ENCODE measurements at regions not wholly inside any gene's neighbourhood (a gene's known extent, or its start where the extent isn't known, plus 50 kb on each side); places are given as distances from the start of the nearest gene placed in this dataset.

GRCh38 chr1:98480271-98480670 lies 181.2 kb upstream of the SNX7 start:
- no peak for DNase-seq (ENCODE audit: low spot score)

GRCh38 chr1:98478121-98478520 lies 183.4 kb upstream of the SNX7 start:
- DNase-seq (ENCODE audit: low spot score), result no peak

- no peak for DNase-seq (ENCODE audit: low spot score)
Measured at GRCh38 chr1:98472878-98473277, 188.6 kb upstream of the SNX7 start.

- no peak for DNase-seq (ENCODE audit: low spot score)
Measured at GRCh38 chr1:98471633-98472032, 189.9 kb upstream of the SNX7 start.

DNA sequence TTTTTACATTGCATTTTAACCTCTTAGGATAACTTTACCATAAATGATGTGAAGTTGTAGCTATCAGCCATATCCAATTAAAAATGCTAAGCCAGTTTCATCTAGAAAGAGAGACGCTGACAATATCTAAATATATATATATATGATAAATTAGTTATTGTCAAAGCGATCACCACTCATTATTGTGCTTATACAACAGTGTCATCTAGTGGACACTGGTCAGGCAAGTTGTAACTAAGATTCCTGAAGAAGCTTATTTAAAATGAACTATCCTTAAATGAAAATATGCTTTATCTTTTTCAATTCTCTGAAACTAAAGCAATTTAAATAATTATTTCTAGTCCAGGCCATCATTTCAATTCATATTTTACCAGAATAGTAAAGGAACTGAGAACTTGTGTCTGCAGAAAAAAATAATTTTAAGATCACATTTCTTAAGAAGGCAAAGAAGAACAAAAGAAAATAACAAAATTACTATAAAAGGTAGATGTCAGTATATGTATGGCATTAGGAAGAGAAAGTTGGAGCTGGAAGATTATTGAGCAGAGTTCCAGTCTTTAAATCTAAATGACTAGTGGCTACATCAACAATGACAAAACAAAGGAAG lies 193.3 kb upstream of the SNX7 start:
- peak; percentile 52 for DNase-seq (ENCODE audit: low spot score)

DNA sequence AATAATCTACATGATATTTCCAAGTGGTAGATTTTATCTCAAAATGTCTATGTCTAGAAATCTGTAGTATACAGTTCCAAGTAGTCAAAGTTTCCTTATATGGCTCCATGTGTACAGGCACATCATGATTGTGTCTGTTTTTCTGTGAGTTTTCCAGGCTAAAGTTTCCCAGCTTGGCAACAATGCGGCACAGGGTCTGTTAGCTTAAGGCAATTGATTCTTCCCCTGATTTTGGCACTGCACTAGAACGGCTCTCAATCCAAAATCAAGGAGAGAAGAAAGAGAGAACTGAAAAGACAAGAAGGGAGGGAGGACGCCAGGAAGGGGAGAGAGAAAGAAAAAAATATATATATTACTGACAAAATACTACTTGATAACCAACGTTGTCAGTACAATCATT lies 193.9 kb upstream of the SNX7 start:
- DNase-seq (ENCODE audit: low spot score), result no peak

GRCh38 chr1:98467122-98467521 lies 194.4 kb upstream of the SNX7 start:
- no peak for DNase-seq (ENCODE audit: low spot score)

- DNase-seq (ENCODE audit: low spot score), result no peak
Measured at GRCh38 chr1:98461873-98462385, 199.6 kb upstream of the SNX7 start.

- DNase-seq (ENCODE audit: low spot score), result no peak
Measured at GRCh38 chr1:98460136-98460535, 201.4 kb upstream of the SNX7 start.

GRCh38 chr1:98459486-98459870 lies 202.0 kb upstream of the SNX7 start:
- DNase-seq (ENCODE audit: low spot score), result no peak

DNA sequence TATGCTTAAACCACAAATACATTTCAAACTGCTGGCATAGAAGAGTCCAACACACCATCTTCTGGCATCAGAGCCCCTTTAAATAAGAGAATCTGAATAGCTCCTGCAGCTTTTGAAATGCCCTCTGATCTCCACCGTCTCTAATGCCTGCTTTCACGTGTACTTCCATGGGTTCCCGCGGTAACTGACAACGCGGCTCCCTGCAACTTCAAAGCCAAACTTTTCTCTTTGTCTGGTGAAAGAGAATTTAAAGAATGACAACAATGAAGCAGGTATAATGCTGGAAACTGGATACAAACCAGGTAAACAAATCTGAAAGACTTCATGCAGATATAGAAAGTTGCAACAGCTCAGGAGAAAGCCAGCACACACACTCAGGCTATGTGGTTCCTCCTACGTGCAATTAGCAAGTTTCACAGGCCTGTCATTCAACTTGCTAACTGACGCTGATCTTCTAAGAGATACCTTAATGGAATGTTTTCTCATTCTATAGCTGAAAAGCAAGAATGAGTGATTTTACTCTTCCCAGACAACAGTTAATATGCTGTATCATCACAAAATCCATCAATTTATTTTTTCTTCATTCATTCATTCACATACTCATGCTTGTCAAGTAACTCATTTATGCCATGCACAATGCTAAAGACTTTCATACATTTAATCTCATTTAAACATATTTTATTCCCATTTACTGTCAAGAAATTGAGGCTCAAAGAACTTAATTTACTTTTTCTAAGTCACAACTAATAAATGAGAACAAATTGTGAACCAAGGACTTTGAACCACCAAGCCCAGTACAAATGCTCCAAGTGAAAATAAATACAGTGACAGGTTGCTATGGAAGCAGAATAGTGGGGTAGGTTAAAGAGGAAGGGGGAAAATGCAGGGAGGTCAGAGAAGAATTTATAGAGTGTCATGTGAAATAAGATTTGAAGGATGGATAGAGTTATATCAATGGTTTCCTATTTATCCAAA lies 202.7 kb upstream of the SNX7 start:
- no peak for DNase-seq (ENCODE audit: low spot score)

- no peak for DNase-seq (ENCODE audit: low spot score)
Measured at GRCh38 chr1:98457248-98457647, 204.3 kb upstream of the SNX7 start.

DNA sequence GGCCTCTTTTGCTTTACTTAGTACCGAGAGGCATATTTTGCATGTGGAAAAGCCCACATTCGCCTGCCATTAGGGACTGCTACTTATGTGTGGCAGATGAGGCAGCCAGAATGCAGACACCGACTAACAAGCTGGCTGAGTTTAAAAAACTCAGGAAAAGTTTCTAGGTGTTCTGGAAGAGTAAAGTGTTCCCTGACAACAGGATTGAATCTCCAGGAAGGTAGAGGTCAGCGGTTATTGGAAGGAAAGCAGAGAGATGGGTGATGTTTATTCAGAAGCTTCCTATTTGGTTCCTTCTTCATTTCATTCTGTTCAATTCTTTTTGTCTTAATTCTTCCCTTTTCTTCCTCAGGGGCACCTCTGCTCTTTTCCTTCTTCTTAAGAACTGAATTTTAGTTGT lies 206.9 kb upstream of the SNX7 start:
- no peak for DNase-seq (ENCODE audit: low spot score)

DNA sequence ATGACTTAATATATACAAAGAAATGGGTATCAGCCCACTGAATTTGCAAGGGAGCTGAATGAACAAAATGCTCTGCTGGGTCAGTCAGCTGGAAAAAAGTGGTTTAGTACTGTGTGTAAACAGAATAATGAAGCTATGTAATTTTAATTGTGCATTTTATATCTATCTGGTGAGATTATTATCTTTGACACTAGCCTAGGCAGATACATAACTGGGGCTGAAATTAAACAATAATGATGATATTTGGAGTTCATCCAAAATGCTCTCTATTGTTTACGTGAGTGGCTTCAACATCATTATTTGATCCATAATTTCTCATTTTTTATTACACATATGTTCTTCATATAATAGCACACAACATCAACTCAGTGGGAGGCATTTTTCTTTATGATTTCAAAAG lies 208.5 kb upstream of the SNX7 start:
- DNase-seq (ENCODE audit: low spot score), result no peak

GRCh38 chr1:98452162-98452561 lies 209.4 kb upstream of the SNX7 start:
- DNase-seq (ENCODE audit: low spot score), result no peak

DNA sequence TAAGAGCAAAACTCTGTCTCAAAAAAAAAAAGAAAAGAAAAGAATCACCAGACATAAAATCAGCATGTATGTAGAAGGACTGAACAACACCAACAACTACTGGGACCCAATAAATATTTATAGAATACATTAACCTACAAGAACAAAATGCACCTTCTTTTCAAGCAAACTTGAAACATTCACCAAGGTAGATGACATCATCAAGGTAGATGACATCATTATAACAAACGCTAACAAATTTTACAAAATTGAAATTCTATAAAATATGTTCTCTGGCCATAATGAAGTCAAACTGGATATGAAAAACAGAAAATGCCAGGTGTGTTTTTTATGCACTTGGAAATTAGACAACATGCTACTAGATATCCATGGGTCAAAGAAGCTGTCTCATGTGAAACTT lies 220.2 kb upstream of the SNX7 start:
- DNase-seq (ENCODE audit: low spot score), result no peak

- DNase-seq (ENCODE audit: low spot score), result no peak
Measured at GRCh38 chr1:98439471-98439870, 222.1 kb upstream of the SNX7 start.

DNA sequence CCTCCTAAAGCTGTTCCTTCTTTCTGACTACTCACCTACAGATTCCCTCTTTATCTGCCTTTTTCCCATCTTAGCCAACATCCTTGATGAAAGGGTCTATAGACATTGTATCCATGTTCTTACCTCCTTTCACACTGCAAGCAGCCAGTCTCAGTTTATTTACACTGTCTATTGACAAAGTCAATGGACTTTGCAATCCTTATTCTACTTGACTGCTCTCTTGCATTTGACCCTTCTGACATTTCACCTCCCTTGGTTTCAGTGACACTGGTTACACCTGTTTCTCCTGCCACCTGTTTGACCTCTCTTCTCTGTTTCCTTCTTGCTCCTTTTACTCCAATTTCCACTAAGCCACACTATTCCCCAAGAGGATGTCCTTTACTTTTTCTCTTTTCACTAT lies 224.0 kb upstream of the SNX7 start:
- no peak for DNase-seq (ENCODE audit: low spot score)

DNA sequence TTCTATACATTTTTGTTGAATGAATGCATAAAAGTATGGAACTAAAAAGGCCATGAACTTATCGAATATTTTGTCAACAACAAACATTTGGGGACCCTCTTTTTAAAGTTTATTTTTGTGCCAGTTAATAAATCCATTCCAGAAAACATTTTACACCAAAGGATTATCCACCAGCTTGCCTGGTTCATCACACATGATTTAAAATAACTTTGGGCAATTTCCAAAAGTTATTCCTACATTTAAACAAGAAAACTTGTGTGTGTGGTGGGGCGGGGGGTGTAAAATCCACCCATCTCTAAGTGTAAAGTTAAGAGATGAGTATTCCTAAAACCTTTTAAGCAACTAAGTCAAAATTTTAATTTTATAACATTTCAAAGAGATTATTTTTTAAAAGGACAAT lies 224.5 kb upstream of the SNX7 start:
- DNase-seq (ENCODE audit: low spot score), result no peak

DNA sequence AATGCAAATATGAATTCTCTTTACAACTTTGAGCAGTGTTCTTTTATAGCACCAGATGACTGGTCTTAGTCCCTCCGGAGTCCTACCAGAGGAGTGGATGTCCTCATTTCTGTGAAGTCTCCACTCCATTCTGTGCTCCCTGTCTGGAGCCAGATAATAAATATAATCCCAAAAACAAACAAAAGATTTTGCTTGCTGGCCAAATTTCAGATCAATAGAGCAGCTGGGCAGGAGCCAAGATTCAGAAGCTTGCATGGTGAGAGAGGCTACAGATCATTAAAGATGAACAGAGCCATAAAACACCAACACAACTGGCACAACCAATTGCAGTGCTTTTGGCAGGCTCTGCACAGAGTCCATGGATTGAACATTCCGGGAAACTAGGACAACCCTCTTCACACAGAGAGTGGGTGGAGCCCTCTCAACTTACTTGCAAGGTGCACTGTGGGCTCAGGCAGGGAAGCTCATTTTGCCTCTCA lies 231.5 kb upstream of the SNX7 start:
- DNase-seq (ENCODE audit: low spot score), result no peak

GRCh38 chr1:98428864-98429263 lies 232.7 kb upstream of the SNX7 start:
- no peak for DNase-seq (ENCODE audit: low spot score)

DNA sequence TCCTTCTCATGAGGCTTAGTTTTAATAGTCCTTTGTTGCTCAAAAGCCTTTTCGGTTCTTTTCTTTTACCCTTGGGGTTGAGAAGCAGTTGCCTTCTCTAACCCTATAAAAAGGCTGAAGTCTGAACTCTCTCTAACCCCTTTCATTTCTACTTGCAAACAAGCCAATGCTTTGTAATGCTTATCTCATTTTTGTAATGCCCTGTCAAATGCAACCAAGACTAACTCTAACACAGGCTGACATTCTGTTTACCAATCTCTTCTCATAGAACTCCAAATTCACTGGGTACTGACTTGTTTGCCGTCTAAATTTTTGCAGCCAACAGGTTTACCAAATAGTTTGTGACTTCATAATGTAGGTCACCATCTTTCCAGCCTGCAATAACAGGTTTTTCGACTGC lies 233.9 kb upstream of the SNX7 start:
- no peak for DNase-seq (ENCODE audit: low spot score)

DNA sequence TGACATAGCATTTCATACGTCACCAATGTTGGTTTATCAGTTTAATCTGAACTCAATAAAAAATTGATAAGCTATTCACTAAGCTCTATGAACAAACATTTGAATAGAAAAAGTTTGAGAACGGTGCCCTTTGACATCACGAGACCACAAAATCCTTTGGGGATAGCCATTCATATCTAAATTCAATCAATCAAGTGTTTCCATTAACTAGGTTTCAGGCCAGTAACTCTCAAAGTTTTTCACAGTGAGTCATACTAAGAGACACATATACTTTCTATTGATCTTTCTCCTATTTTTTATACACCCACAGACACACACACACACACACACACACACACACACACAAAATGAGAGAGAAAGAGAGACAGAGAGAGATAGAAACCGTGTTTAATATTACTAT lies 235.4 kb upstream of the SNX7 start:
- no peak for DNase-seq (ENCODE audit: low spot score)
